Endothelial cell of umbilical vein (primary cell): ENCODE measurements at regions not wholly inside any gene's neighbourhood (a gene's known extent, or its start where the extent isn't known, plus 50 kb on each side); places are given as distances from the start of the nearest gene placed in this dataset.

ENCODE experiments used
- BruUV-seq: library from RNA; stranded (reverse); fragments of 400-500 nt; replicated peaks from 2 replicates; lab custom pipeline; 2021; lab: Mats Ljungman, UMichigan
- CTCF ChIA-PET: fragments of 300-600, 350-600 bp; sonication (Branson Sonifier 250); formaldehyde crosslinking; loops from one replicate; lab custom pipeline; 2021; ENCODE audit warnings: antibody characterized with exemption, inconsistent platforms; lab: Charles Lee
- POLR2A ChIA-PET: fragments of 300-600, 350-600 bp; sonication (Branson Sonifier 250); formaldehyde crosslinking; loops from one replicate; lab custom pipeline; 2021; ENCODE audit warnings: antibody characterized with exemption, inconsistent platforms; lab: Charles Lee
- DNase-seq: peaks from one replicate; pipeline ENCODE4 v3.0.0-alpha.2; 2011; ENCODE audit warnings: low read depth, low spot score
- FAIRE-seq: peaks from 2 replicates; lab custom pipeline; 2011; peaks lifted over from hg19 to GRCh38; lab: Jason Lieb, UNC
- H2AFZ ChIP-seq: 2 replicates; pipeline ENCODE4 v1.6.0; 2012; ENCODE audit warnings: low read depth, low read length, control low read depth, inconsistent platforms
- H3K27ac ChIP-seq: 2 replicates; pipeline ENCODE4 v1.5.1; 2011; ENCODE audit warnings: low read depth, mild to moderate bottlenecking, control low read depth, low read length, moderate library complexity; ENCODE audit not compliant: insufficient read depth
- H3K27me3 ChIP-seq, 2 experiments: 2 replicates each; pipeline versions ENCODE4 v1.6.0 to v1.6.1; 2011; ENCODE audit warnings: low read length in 2 of 2, mixed read lengths in 1 of 2; ENCODE audit not compliant: control insufficient read depth in 2 of 2, insufficient read depth in 2 of 2
- H3K36me3 ChIP-seq, 2 experiments: 2 replicates in 1 of 2; 3 replicates in 1 of 2; pipeline ENCODE4 v1.5.1; 2011; ENCODE audit warnings: low read length in 2 of 2, mild to moderate bottlenecking in 1 of 2, moderate library complexity in 1 of 2; ENCODE audit not compliant: control insufficient read depth in 2 of 2, insufficient read depth in 2 of 2; ENCODE audit errors: extremely low read depth in 1 of 2
- H3K4me1 ChIP-seq: 3 replicates; pipeline ENCODE4 v1.5.1; 2011; ENCODE audit warnings: mild to moderate bottlenecking, low read length; ENCODE audit not compliant: control insufficient read depth, insufficient read depth; ENCODE audit errors: extremely low read depth
- H3K4me2 ChIP-seq: 2 replicates; pipeline ENCODE4 v1.6.1; 2011; ENCODE audit warnings: low read length, control low read depth, mixed read lengths; ENCODE audit not compliant: insufficient read depth
- H3K4me3 ChIP-seq, 3 experiments: fragments of 200-600 bp in 1 of 3; sonication (generic), shearing (Covaris generic) in 1 of 3; replicated peaks in 1 of 3; 2 replicates each; pipeline ENCODE4 v1.5.1; 2011 to 2016; ENCODE audit warnings: control low read depth in 3 of 3, low read length in 3 of 3, mild to moderate bottlenecking in 2 of 3, inconsistent platforms in 1 of 3, low read depth in 1 of 3, moderate library complexity in 1 of 3; ENCODE audit not compliant: insufficient read depth in 1 of 3
- H3K79me2 ChIP-seq: 2 replicates; pipeline ENCODE4 v1.6.0; 2012; ENCODE audit warnings: low read length, inconsistent platforms; ENCODE audit not compliant: control insufficient read depth, insufficient read depth
- H3K9ac ChIP-seq: replicated peaks from 2 replicates; pipeline ENCODE3; 2011; ENCODE audit warnings: low read length, control low read depth; ENCODE audit not compliant: insufficient read depth; ENCODE audit errors: extremely low read depth
- H3K9me1 ChIP-seq: replicated peaks from 3 replicates; pipeline ENCODE4 v1.6.0; 2011; ENCODE audit warnings: mild to moderate bottlenecking, low read length; ENCODE audit not compliant: control insufficient read depth, insufficient read depth; ENCODE audit errors: extremely low read depth
- H3K9me3 ChIP-seq: replicated peaks from 2 replicates; pipeline ENCODE4 v1.5.1; 2012; ENCODE audit warnings: low read length, inconsistent platforms; ENCODE audit not compliant: control insufficient read depth, insufficient read depth
- H4K20me1 ChIP-seq: replicated peaks from 2 replicates; pipeline ENCODE3; 2011; ENCODE audit warnings: mild to moderate bottlenecking, low read length; ENCODE audit not compliant: control insufficient read depth, insufficient read depth; ENCODE audit errors: extremely low read depth
- CTCF ChIP-seq, 2 donors: IDR thresholded peaks; 1 replicate in 1 of 2; 2 replicates in 1 of 2; pipeline ENCODE4 v1.5.1; 2011; ENCODE audit warnings: low read length in 2 of 2, mild to moderate bottlenecking in 2 of 2, moderate library complexity in 2 of 2, control low read depth in 1 of 2, inconsistent platforms in 1 of 2, low read depth in 1 of 2; ENCODE audit not compliant: insufficient read depth in 1 of 2; ENCODE audit errors: extremely low read depth in 1 of 2
- GATA2 ChIP-seq: IDR thresholded peaks from 2 replicates; pipeline ENCODE4 v1.7.0; 2011; ENCODE audit warnings: low read depth, mild to moderate bottlenecking, moderate library complexity, mixed read lengths, low read length; ENCODE audit not compliant: insufficient read length, insufficient read depth
- POLR2A ChIP-seq: IDR thresholded peaks from 2 replicates; pipeline ENCODE4 v1.6.1; 2012; ENCODE audit warnings: low read depth, mild to moderate bottlenecking, control low read depth, low read length
- POLR2AphosphoS5 ChIP-seq: IDR thresholded peaks from 2 replicates; pipeline ENCODE4 v1.6.1; 2012; ENCODE audit warnings: low read depth, mild to moderate bottlenecking, control low read depth, low read length, moderate library complexity; ENCODE audit not compliant: insufficient read depth
- dilution Hi-C: fragments of 300-500 bp; cut with MboI; formaldehyde crosslinking; loops from one replicate; pipeline ENCODE4 v1.15.0; 2019; ENCODE audit warnings: low sequenced_read_pairs; ENCODE audit not compliant: extremely low pct_ligation_motif_present
- intact Hi-C: fragments of 100-400 bp; cut with micrococcal nuclease; formaldehyde crosslinking; loops from one replicate; pipeline ENCODE4 v1.10.0; 2022
- TF ChIP-seq, protein P1 (sequence below): IDR thresholded peaks from 2 replicates; pipeline ENCODE4 v1.6.1; 2011; ENCODE audit not compliant: insufficient read depth, insufficient read length

DNA sequence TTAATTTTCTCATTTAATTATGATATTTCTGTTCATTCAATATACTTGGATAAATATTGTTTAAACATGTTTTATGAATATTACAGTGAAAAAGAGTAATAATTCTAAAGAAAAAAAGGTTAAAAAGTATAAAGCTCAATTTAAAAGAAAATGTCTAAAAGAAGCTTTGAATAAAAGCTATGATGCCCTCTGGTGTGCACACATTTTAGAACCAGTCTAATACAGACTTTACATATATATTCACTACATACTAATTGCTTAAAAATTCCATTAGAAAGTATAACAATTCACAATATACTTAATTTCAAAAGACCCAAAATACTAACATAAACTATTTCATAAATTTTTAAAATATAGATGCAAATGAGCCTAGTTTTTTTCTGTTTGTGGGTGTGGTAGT is 909.1 kb upstream of the ROBO1 start:
- H3K79me2 ChIP-seq, result no peaks in the 10 kb centered on the region
- intact Hi-C loops (loop anchor here (1.0 to 10.0 kb wide), 2 partner anchors 482 to 1156 kb away; no protein-coding TSS in a partner anchor), dilution Hi-C loops (no loop called here)
- H3K27ac ChIP-seq, result no peak overlapping the region
- no peaks in the 10 kb centered on the region for H3K9me3 ChIP-seq
- no peaks in the 10 kb centered on the region for H3K9me1 ChIP-seq
- H3K36me3 ChIP-seq, result no peaks in the 10 kb centered on the region
- H3K9ac ChIP-seq, result no peak overlapping the region
- DNase-seq, result peak; percentile 4
- H4K20me1 ChIP-seq, result no peaks in the 10 kb centered on the region
- H3K27me3 ChIP-seq, result no peaks in the 10 kb centered on the region
- ChIA-PET POLR2A (interaction anchor here (0.7 kb wide), 1 partner anchor 966 kb away, joined by 4 read pairs; no protein-coding TSS in a partner anchor), CTCF (interaction anchor here (0.6 to 3.3 kb wide), 24 partner anchors 10 to 1591 kb away, joined by 3 to 90 read pairs (median 4); no protein-coding TSS in a partner anchor)
- H2AFZ ChIP-seq, result no peak overlapping the region
- FAIRE-seq, result no peak
- no peaks in the 10 kb centered on the region for H3K4me1 ChIP-seq
- TF ChIP-seq CTCF (IDR thresholded peaks at IDR 0.05; ENCODE audit: extremely low read depth in 1 of 2, insufficient read depth in 1 of 2, low read depth in 1 of 2, low read length in 2 of 2) (no peak), GATA2 (no peak), POLR2AphosphoS5 (no peak)
- no peak overlapping the region for H3K4me3 ChIP-seq
- no TSS peak for BruUV-seq
- no peak overlapping the region for H3K4me2 ChIP-seq

- ChIA-PET CTCF (interaction anchor here (0.8 to 3.3 kb wide), 19 partner anchors 10 to 1161 kb away, joined by 3 to 90 read pairs (median 5); no protein-coding TSS in a partner anchor), POLR2A (interaction anchor here (0.7 kb wide), 1 partner anchor 967 kb away, joined by 4 read pairs; no protein-coding TSS in a partner anchor)
- no peaks in the 10 kb centered on the region for H3K9me3 ChIP-seq
- no peaks in the 10 kb centered on the region for H3K4me1 ChIP-seq
- intact Hi-C loops (loop anchor here (10.0 kb wide), 1 partner anchor 481 kb away; no protein-coding TSS in a partner anchor), dilution Hi-C loops (no loop called here)
- no peak overlapping the region for H3K4me2 ChIP-seq
- no peak overlapping the region for H3K4me3 ChIP-seq
- H3K79me2 ChIP-seq, result no peaks in the 10 kb centered on the region
- no peaks in the 10 kb centered on the region for H3K36me3 ChIP-seq
- no peak overlapping the region for H2AFZ ChIP-seq
- no peaks in the 10 kb centered on the region for H3K27me3 ChIP-seq
- TF ChIP-seq, protein P1, sequence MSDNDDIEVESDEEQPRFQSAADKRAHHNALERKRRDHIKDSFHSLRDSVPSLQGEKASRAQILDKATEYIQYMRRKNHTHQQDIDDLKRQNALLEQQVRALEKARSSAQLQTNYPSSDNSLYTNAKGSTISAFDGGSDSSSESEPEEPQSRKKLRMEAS, result no peak
- TF ChIP-seq POLR2A, result no peak
- no peak for TF ChIP-seq GATA2
- H3K27ac ChIP-seq, result no peak overlapping the region
- FAIRE-seq (no peak), DNase-seq (no peak)
- H4K20me1 ChIP-seq, result no peaks in the 10 kb centered on the region
- no peaks in the 10 kb centered on the region for H3K9me1 ChIP-seq
- BruUV-seq, result no TSS peak
- no peak overlapping the region for H3K9ac ChIP-seq
Observed at GRCh38 chr3:80676261-80676660, 908.5 kb upstream of the ROBO1 start.
